OCI-LY3 (cell line): ENCODE measurements at regions not wholly inside any gene's neighbourhood (a gene's known extent, or its start where the extent isn't known, plus 50 kb on each side); places are given as distances from the start of the nearest gene placed in this dataset.

Source experiments
- CTCF ChIP-seq: fragments of 200-600, 300-600 bp; sonication (generic); IDR thresholded peaks from 2 replicates; pipeline ENCODE4 v1.5.1; 2014; ENCODE audit warnings: antibody characterized with exemption, low read length, low read depth
- EZH2phosphoT487 ChIP-seq: fragments of 200-600 bp; shearing (Covaris generic); IDR thresholded peaks from 2 replicates; pipeline ENCODE4 v1.6.1; 2018; ENCODE audit warnings: antibody characterized with exemption, mixed run types, low read depth

- TF ChIP-seq CTCF (no peak), EZH2phosphoT487 (no peak)
These were observed 107.8 kb upstream of the BOC start for GRCh38 chr3:113103588-113103987.
